Stimulated activated CD8-positive, alpha-beta memory T cell treated with anti-CD3 and anti-CD28 coated beads, Interleukin-12 subunit alpha, Interleukin-12 subunit beta, amount 100 ng/mL, for 1 hour (primary cell): ENCODE measurements at regions not wholly inside any gene's neighbourhood (a gene's known extent, or its start where the extent isn't known, plus 50 kb on each side); places are given as distances from the start of the nearest gene placed in this dataset.

Source experiments
- DNase-seq: peaks from one replicate; pipeline ENCODE4 v3.0.0-alpha.2; 2020; ENCODE audit warnings: low read depth

- no peak for DNase-seq
Measured at GRCh38 chr15:96736384-96736783, 405.9 kb downstream of the NR2F2 start.

GRCh38 chr15:96737408-96737807, 406.9 kb downstream of the NR2F2 start:
- DNase-seq, result no peak

- DNase-seq, result no peak
Measured at GRCh38 chr15:96746665-96747064, 416.2 kb downstream of the NR2F2 start.

GRCh38 chr15:96747291-96747690, 416.8 kb downstream of the NR2F2 start:
- no peak for DNase-seq

GRCh38 chr15:96750361-96750760, 419.9 kb downstream of the NR2F2 start:
- no peak for DNase-seq

- DNase-seq, result no peak
Measured at GRCh38 chr15:96756146-96756545, 425.6 kb downstream of the NR2F2 start.

GRCh38 chr15:96756656-96757055, 426.2 kb downstream of the NR2F2 start:
- no peak for DNase-seq

GRCh38 chr15:96762566-96762965, 432.1 kb downstream of the NR2F2 start:
- no peak for DNase-seq

- no peak for DNase-seq
Measured at GRCh38 chr15:96764501-96764900, 434.0 kb downstream of the NR2F2 start.

- DNase-seq, result no peak
Measured at GRCh38 chr15:96764946-96765345, 434.4 kb downstream of the NR2F2 start.

GRCh38 chr15:96766366-96766765, 435.9 kb downstream of the NR2F2 start:
- DNase-seq, result no peak

- DNase-seq, result no peak
Measured at GRCh38 chr15:96767703-96768434, 437.4 kb downstream of the NR2F2 start.

- DNase-seq, result no peak
Measured at GRCh38 chr15:96768435-96768789, 437.9 kb downstream of the NR2F2 start.

GRCh38 chr15:96771035-96771434, 440.5 kb downstream of the NR2F2 start:
- no peak for DNase-seq

GRCh38 chr15:96774216-96774615, 443.7 kb downstream of the NR2F2 start:
- no peak for DNase-seq

GRCh38 chr15:96783746-96784145, 453.2 kb downstream of the NR2F2 start:
- no peak for DNase-seq

- no peak for DNase-seq
Measured at GRCh38 chr15:96790004-96790403, 459.5 kb downstream of the NR2F2 start.

GRCh38 chr15:96792216-96792615, 461.7 kb downstream of the NR2F2 start:
- no peak for DNase-seq

- DNase-seq, result no peak
Measured at GRCh38 chr15:96796841-96797240, 466.3 kb downstream of the NR2F2 start.

- DNase-seq, result no peak
Measured at GRCh38 chr15:96801576-96802150, 471.2 kb downstream of the NR2F2 start.

GRCh38 chr15:96802611-96803255, 472.2 kb downstream of the NR2F2 start:
- DNase-seq, result no peak

GRCh38 chr15:96804754-96805153, 474.3 kb downstream of the NR2F2 start:
- DNase-seq, result no peak

GRCh38 chr15:96807361-96807760, 476.9 kb downstream of the NR2F2 start:
- DNase-seq, result no peak

- DNase-seq, result no peak
Measured at GRCh38 chr15:96817900-96818299, 487.4 kb downstream of the NR2F2 start.
